H1 (cell line): ENCODE measurements at regions not wholly inside any gene's neighbourhood (a gene's known extent, or its start where the extent isn't known, plus 50 kb on each side); places are given as distances from the start of the nearest gene placed in this dataset.

Experiments used
- CTCF ChIA-PET: fragments of 300-600 bp; sonication (Branson Sonifier 250); formaldehyde crosslinking; loops from one replicate; lab custom pipeline; 2021; ENCODE audit not compliant: partially characterized antibody; lab: Charles Lee
- POLR2A ChIA-PET: fragments of 300-600 bp; sonication (Branson Sonifier 250); formaldehyde crosslinking; loops from one replicate; lab custom pipeline; 2021; ENCODE audit warnings: inconsistent platforms; ENCODE audit not compliant: partially characterized antibody; lab: Charles Lee
- DNase-seq, 2 experiments: peaks; one replicate each; pipeline versions ENCODE4 v3.0.0 to v3.0.0-alpha.2; 2010 to 2022; ENCODE audit warnings: low spot score in 2 of 2, low read depth in 1 of 2, mixed read lengths in 1 of 2
- FAIRE-seq: peaks from 2 replicates; lab custom pipeline; 2011; peaks lifted over from hg19 to GRCh38; lab: Jason Lieb, UNC
- H2AFZ ChIP-seq: 2 replicates; pipeline ENCODE4 v1.8.1; 2012; ENCODE audit warnings: low read length, inconsistent platforms
- H2AK5ac ChIP-seq: 2 replicates; pipeline ENCODE4 v1.6.1; 2013; ENCODE audit warnings: low read depth, low read length
- H2BK120ac ChIP-seq: replicated peaks from 2 replicates; pipeline ENCODE3; 2013; ENCODE audit warnings: low read depth, low read length, inconsistent platforms
- H2BK12ac ChIP-seq: 2 replicates; pipeline ENCODE4 v1.6.1; 2013; ENCODE audit warnings: low read depth, low read length
- H2BK15ac ChIP-seq: 2 replicates; pipeline ENCODE4 v1.6.1; 2013; ENCODE audit warnings: low read length
- H2BK20ac ChIP-seq: 2 replicates; pipeline ENCODE4 v1.6.1; 2013; ENCODE audit warnings: low read length
- H2BK5ac ChIP-seq: 2 replicates; pipeline ENCODE4 v1.6.1; 2013; ENCODE audit warnings: low read depth, low read length
- H3K14ac ChIP-seq: 2 replicates; pipeline ENCODE4 v1.6.1; 2013; ENCODE audit warnings: inconsistent platforms; ENCODE audit not compliant: insufficient read length
- H3K18ac ChIP-seq: 2 replicates; pipeline ENCODE4 v1.6.1; 2013; ENCODE audit warnings: low read length; ENCODE audit errors: extremely low read depth
- H3K23ac ChIP-seq: 2 replicates; pipeline ENCODE4 v1.6.1; 2013; ENCODE audit warnings: inconsistent platforms; ENCODE audit not compliant: insufficient read length
- H3K23me2 ChIP-seq: 2 replicates; pipeline ENCODE4 v1.6.1; 2013; ENCODE audit warnings: low read depth, low read length
- H3K27ac ChIP-seq: 2 replicates; pipeline ENCODE4 v1.6.1; 2011; ENCODE audit warnings: low read depth, low read length, inconsistent platforms
- H3K27me3 ChIP-seq, 4 experiments: replicated peaks in 1 of 4; 1 replicate in 1 of 4; 2 replicates in 3 of 4; pipeline versions ENCODE4 v1.6.1 to v1.8.1; 2011 to 2013; ENCODE audit warnings: low read length in 3 of 4, mild to moderate bottlenecking in 3 of 4, inconsistent platforms in 2 of 4, mixed read lengths in 2 of 4, moderate library complexity in 1 of 4; ENCODE audit not compliant: control insufficient read depth in 3 of 4, insufficient read depth in 3 of 4; ENCODE audit errors: extremely low read depth in 1 of 4
- H3K36me3 ChIP-seq, 4 experiments: 2 replicates each; pipeline versions ENCODE4 v1.6.1 to v1.8.1; 2011 to 2013; ENCODE audit warnings: mild to moderate bottlenecking in 4 of 4, low read length in 3 of 4, moderate library complexity in 2 of 4, control low read depth in 1 of 4, inconsistent platforms in 1 of 4; ENCODE audit not compliant: insufficient read depth in 4 of 4, control insufficient read depth in 2 of 4
- H3K4ac ChIP-seq: replicated peaks from 2 replicates; pipeline ENCODE3; 2013; ENCODE audit warnings: low read length, low read depth, mixed read lengths, inconsistent platforms; ENCODE audit not compliant: insufficient read length
- H3K4me1 ChIP-seq, 4 experiments: replicated peaks in 1 of 4; 1 replicate in 1 of 4; 2 replicates in 3 of 4; pipeline versions ENCODE4 v1.6.1 to v1.8.1; 2011 to 2013; ENCODE audit warnings: low read length in 3 of 4, inconsistent platforms in 2 of 4, mixed read lengths in 1 of 4; ENCODE audit not compliant: insufficient read depth in 4 of 4, control insufficient read depth in 3 of 4
- H3K4me2 ChIP-seq, 2 experiments: 2 replicates each; pipeline versions ENCODE4 v1.6.1 to v1.8.1; 2011 to 2013; ENCODE audit warnings: low read depth in 2 of 2, low read length in 2 of 2, control low read depth in 1 of 2, inconsistent platforms in 1 of 2, mild to moderate bottlenecking in 1 of 2; ENCODE audit not compliant: insufficient read depth in 1 of 2
- H3K4me3 ChIP-seq, 4 experiments: fragments of 200-600, 300-600 bp in 1 of 4; sonication (generic), shearing (Covaris generic), sonication (Bioruptor Twin) in 1 of 4; 2 replicates each; pipeline versions ENCODE4 v1.5.1 to v1.8.1; 2011 to 2016; ENCODE audit warnings: low read length in 4 of 4, low read depth in 3 of 4, control low read depth in 2 of 4, inconsistent platforms in 2 of 4, mild to moderate bottlenecking in 2 of 4, mixed read lengths in 1 of 4, moderate library complexity in 1 of 4; ENCODE audit not compliant: insufficient read depth in 2 of 4; ENCODE audit errors: extremely low read depth in 1 of 4
- H3K56ac ChIP-seq: replicated peaks from 2 replicates; pipeline ENCODE3; 2013; ENCODE audit warnings: low read depth, mild to moderate bottlenecking, mixed read lengths, low read length, inconsistent platforms; ENCODE audit not compliant: insufficient read length
- H3K79me1 ChIP-seq: 2 replicates; pipeline ENCODE4 v1.6.1; 2013; ENCODE audit warnings: low read depth, low read length, control low read depth
- H3K79me2 ChIP-seq, 2 experiments: 2 replicates each; pipeline versions ENCODE4 v1.6.1 to v1.8.1; 2012 to 2013; ENCODE audit warnings: low read length in 2 of 2, mild to moderate bottlenecking in 2 of 2, inconsistent platforms in 1 of 2; ENCODE audit not compliant: insufficient read depth in 2 of 2, control insufficient read depth in 1 of 2
- H3K9ac ChIP-seq, 4 experiments: replicated peaks in 1 of 4; 1 replicate in 1 of 4; 2 replicates in 3 of 4; pipeline versions ENCODE4 v1.6.1 to v1.8.1; 2011 to 2013; ENCODE audit warnings: low read depth in 3 of 4, low read length in 3 of 4, control low read depth in 2 of 4, mild to moderate bottlenecking in 2 of 4, moderate library complexity in 2 of 4, inconsistent platforms in 1 of 4; ENCODE audit errors: extremely low read depth in 1 of 4
- H3K9me3 ChIP-seq, 2 experiments: 2 replicates each; pipeline versions ENCODE4 v1.6.1 to v1.8.1; 2012 to 2013; ENCODE audit warnings: mild to moderate bottlenecking in 2 of 2, moderate library complexity in 2 of 2, control low read depth in 1 of 2, inconsistent platforms in 1 of 2, low read depth in 1 of 2, low read length in 1 of 2, mixed read lengths in 1 of 2; ENCODE audit not compliant: insufficient read depth in 2 of 2
- H4K20me1 ChIP-seq, 2 experiments: replicated peaks in 1 of 2; 2 replicates each; pipeline versions ENCODE3 to v1.8.1; 2011 to 2013; ENCODE audit warnings: inconsistent platforms in 2 of 2, low read length in 2 of 2, mild to moderate bottlenecking in 1 of 2; ENCODE audit not compliant: insufficient read depth in 2 of 2, control insufficient read depth in 1 of 2
- H4K5ac ChIP-seq: 2 replicates; pipeline ENCODE4 v1.6.1; 2013; ENCODE audit warnings: low read length, low read depth, mixed read lengths, inconsistent platforms; ENCODE audit not compliant: insufficient read length
- H4K8ac ChIP-seq: 2 replicates; pipeline ENCODE4 v1.8.0; 2013; ENCODE audit warnings: mild to moderate bottlenecking, moderate library complexity, low read length, inconsistent platforms; ENCODE audit not compliant: insufficient read depth; ENCODE audit errors: extremely low read depth
- H4K91ac ChIP-seq: replicated peaks from 2 replicates; pipeline ENCODE3; 2013; ENCODE audit warnings: low read length, mixed read lengths, inconsistent platforms; ENCODE audit not compliant: insufficient read length
- CREB1 ChIP-seq: IDR thresholded peaks from 2 replicates; pipeline ENCODE4 v1.6.1; 2012; ENCODE audit warnings: inconsistent platforms
- CTCF ChIP-seq, 3 experiments: IDR thresholded peaks; 1 replicate in 2 of 3; 2 replicates in 1 of 3; pipeline versions ENCODE4 v1.5.1 to v1.6.1; 2011; ENCODE audit warnings: low read length in 3 of 3, mild to moderate bottlenecking in 3 of 3, inconsistent platforms in 2 of 3, low read depth in 1 of 3, moderate library complexity in 1 of 3; ENCODE audit not compliant: insufficient read depth in 1 of 3; ENCODE audit errors: control extremely low read depth in 1 of 3
- HDAC2 ChIP-seq, 2 experiments: fragments of 300-600 bp in 1 of 2; sonication (generic) in 1 of 2; IDR thresholded peaks; 2 replicates each; pipeline ENCODE4 v1.6.1; 2011 to 2012; ENCODE audit warnings: low read depth in 2 of 2, low read length in 2 of 2, mild to moderate bottlenecking in 2 of 2, moderate library complexity in 2 of 2, borderline replicate concordance in 1 of 2, inconsistent platforms in 1 of 2
- PHF8 ChIP-seq: fragments of 200-600 bp; sonication (generic); conservative IDR thresholded peaks from 2 replicates; pipeline ENCODE4 v1.7.1; 2012; ENCODE audit warnings: low read depth, mild to moderate bottlenecking, inconsistent platforms, low read length, moderate library complexity
- POLR2A ChIP-seq, 2 experiments: IDR thresholded peaks; 1 replicate in 1 of 2; 2 replicates in 1 of 2; pipeline ENCODE4 v1.6.1; 2011; ENCODE audit warnings: low read depth in 2 of 2, low read length in 2 of 2, mild to moderate bottlenecking in 2 of 2; ENCODE audit errors: control extremely low read depth in 1 of 2
- RXRA ChIP-seq: IDR thresholded peaks from 2 replicates; pipeline ENCODE4 v1.6.1; 2011; ENCODE audit warnings: low read depth, mild to moderate bottlenecking, low read length, moderate library complexity; ENCODE audit not compliant: insufficient read depth
- SP4 ChIP-seq: IDR thresholded peaks from 2 replicates; pipeline ENCODE4 v1.6.1; 2012; ENCODE audit warnings: low read length, inconsistent platforms
- TCF12 ChIP-seq: IDR thresholded peaks from 2 replicates; pipeline ENCODE4 v1.6.1; 2011; ENCODE audit warnings: low read depth, mild to moderate bottlenecking, low read length
- WGBS, 2 experiments: shearing (Covaris generic) in 1 of 2; methylation state at CpG; one replicate each; pipeline versions ENCODE4 v1.1.6 to v1.1.7; 2013 to 2015; ENCODE audit warnings: low lambda C conversion rate in 2 of 2, mixed read lengths in 2 of 2, inconsistent platforms in 1 of 2, low coverage in 1 of 2, missing lambda C conversion rate in 1 of 2; ENCODE audit not compliant: insufficient replicate concordance in 2 of 2, insufficient coverage in 1 of 2, insufficient read length in 1 of 2; ENCODE audit errors: extremely low coverage in 1 of 2, missing lambda C conversion rate in 1 of 2; 5-methylcytosine and 5-hydroxymethylcytosine counted together

- no peaks in the 10 kb centered on the region for H3K79me2 ChIP-seq
- no peak overlapping the region for H3K4ac ChIP-seq
- H3K23ac ChIP-seq = no peak overlapping the region
- H3K4me3 ChIP-seq = no peak overlapping the region
- no peak overlapping the region for H2BK15ac ChIP-seq
- H3K4me2 ChIP-seq = no peak overlapping the region
- H2AFZ ChIP-seq = no peak overlapping the region
- no peak overlapping the region for H2AK5ac ChIP-seq
- no peak overlapping the region for H2BK12ac ChIP-seq
- H3K79me1 ChIP-seq = no peaks in the 10 kb centered on the region
- H3K27me3 ChIP-seq = no peaks in the 10 kb centered on the region
- CTCF ChIA-PET = interaction anchor here (1.4 kb wide), 1 partner anchor 513 kb away, joined by 5 read pairs; no protein-coding TSS in a partner anchor
- H3K9me3 ChIP-seq = no peaks in the 10 kb centered on the region
- POLR2A ChIA-PET = interaction anchor here (0.7 to 1.3 kb wide), 2 partner anchors 46 to 192 kb away, joined by 3 to 4 read pairs; partner anchors contain the start of gene AHR
- no peak overlapping the region for H3K9ac ChIP-seq
- 89% methylated on average over 5 of the region's 5 CpGs; no CpG with 5 or more reads in 1 of the 2 experiments for WGBS, 2 experiments
- FAIRE-seq = no peak
- H3K56ac ChIP-seq = no peak overlapping the region
- no peaks in the 10 kb centered on the region for H3K36me3 ChIP-seq
- no peak for DNase-seq
- no peak overlapping the region for H2BK120ac ChIP-seq
- no peak overlapping the region for H3K14ac ChIP-seq
- no peak for TF ChIP-seq CREB1
- TF ChIP-seq RXRA = no peak
- TF ChIP-seq HDAC2 (IDR thresholded peaks at IDR 0.05; ENCODE audit: borderline replicate concordance in 1 of 2, low read depth in 2 of 2, low read length in 2 of 2) = no peak
- TF ChIP-seq SP4 = no peak
- TF ChIP-seq CTCF (IDR thresholded peaks at IDR 0.05; ENCODE audit: control extremely low read depth in 1 of 3, insufficient read depth in 1 of 3, low read depth in 1 of 3, low read length in 3 of 3) = no peak
- TF ChIP-seq PHF8 = no peak
- no peak for TF ChIP-seq POLR2A (IDR thresholded peaks at IDR 0.05; ENCODE audit: control extremely low read depth in 1 of 2, low read depth in 2 of 2, low read length in 2 of 2)
- no peak for TF ChIP-seq TCF12
- no peaks in the 10 kb centered on the region for H4K20me1 ChIP-seq
- H3K23me2 ChIP-seq = no peaks in the 10 kb centered on the region
- H2BK5ac ChIP-seq = no peak overlapping the region
- H3K27ac ChIP-seq = no peak overlapping the region
- 0 out of 7 replicates have a peak, but pooled peaks cover 0 to 2% (median 0%) of the 10 kb centered on the region in 4 experiments for H3K4me1 ChIP-seq
- H4K8ac ChIP-seq = no peak overlapping the region
- no peak overlapping the region for H4K91ac ChIP-seq
- no peak overlapping the region for H4K5ac ChIP-seq
- H3K18ac ChIP-seq = no peak overlapping the region
- H2BK20ac ChIP-seq = no peak overlapping the region
Measured at GRCh38 chr7:17490825-17491224, 192.4 kb downstream of the AHR start.
